ENCODE measurements at regions not wholly inside any gene's neighbourhood (a gene's known extent, or its start where the extent isn't known, plus 50 kb on each side); places are given as distances from the start of the nearest gene placed in this dataset.

DNA sequence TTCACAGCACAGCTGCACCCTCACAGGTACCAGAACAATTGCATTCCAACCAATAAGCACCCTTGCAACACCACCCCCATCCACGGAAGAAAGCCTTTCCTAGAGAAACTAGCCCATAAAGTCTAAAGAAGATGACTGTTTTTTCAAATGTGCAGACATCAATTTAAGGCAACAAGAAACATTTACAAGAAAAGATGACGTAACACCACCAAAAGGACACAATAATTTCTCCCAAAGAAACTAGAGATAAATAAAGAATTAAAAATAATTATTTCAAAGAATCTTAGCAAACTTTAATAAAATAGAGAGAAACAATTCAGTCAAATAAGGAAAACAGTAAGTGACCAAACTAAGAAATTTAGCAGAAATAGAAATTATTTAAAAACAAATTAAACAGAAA is 352.3 kb upstream of the ATXN7L3B start:
- no peak overlapping the region for H3K4me3 ChIP-seq (ENCODE audit: low read depth, low read length)
- DNase-seq (ENCODE audit: low read depth) = no peak
- TF ChIP-seq, protein P1, sequence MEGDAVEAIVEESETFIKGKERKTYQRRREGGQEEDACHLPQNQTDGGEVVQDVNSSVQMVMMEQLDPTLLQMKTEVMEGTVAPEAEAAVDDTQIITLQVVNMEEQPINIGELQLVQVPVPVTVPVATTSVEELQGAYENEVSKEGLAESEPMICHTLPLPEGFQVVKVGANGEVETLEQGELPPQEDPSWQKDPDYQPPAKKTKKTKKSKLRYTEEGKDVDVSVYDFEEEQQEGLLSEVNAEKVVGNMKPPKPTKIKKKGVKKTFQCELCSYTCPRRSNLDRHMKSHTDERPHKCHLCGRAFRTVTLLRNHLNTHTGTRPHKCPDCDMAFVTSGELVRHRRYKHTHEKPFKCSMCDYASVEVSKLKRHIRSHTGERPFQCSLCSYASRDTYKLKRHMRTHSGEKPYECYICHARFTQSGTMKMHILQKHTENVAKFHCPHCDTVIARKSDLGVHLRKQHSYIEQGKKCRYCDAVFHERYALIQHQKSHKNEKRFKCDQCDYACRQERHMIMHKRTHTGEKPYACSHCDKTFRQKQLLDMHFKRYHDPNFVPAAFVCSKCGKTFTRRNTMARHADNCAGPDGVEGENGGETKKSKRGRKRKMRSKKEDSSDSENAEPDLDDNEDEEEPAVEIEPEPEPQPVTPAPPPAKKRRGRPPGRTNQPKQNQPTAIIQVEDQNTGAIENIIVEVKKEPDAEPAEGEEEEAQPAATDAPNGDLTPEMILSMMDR (conservative IDR thresholded peaks at IDR 0.05; ENCODE audit: low read depth, low read length) = no peak

DNA sequence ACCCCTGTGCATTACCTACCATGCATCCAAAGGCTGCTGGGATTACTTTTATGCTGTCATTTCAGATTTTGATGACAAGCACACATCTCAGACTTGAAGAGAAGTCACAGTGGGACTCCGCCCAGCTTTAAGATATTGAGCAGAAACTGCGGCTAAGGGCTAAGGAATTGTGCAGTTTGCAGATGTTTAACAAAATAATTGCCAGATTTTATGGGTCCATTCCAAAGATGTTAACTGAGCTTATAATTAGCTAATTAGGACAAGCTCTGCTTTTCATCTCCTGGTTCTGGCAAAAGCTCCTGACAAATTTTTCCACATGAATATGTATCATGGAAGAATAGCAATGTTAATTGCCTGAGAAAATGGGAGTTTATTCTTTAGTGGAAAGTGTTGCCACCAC is 344.4 kb upstream of the ATXN7L3B start:
- TF ChIP-seq, protein P1 (conservative IDR thresholded peaks at IDR 0.05; ENCODE audit: low read depth, low read length) = no peak
- H3K4me3 ChIP-seq (ENCODE audit: low read depth, low read length) = no peak overlapping the region
- no peak for DNase-seq (ENCODE audit: low read depth)

DNA sequence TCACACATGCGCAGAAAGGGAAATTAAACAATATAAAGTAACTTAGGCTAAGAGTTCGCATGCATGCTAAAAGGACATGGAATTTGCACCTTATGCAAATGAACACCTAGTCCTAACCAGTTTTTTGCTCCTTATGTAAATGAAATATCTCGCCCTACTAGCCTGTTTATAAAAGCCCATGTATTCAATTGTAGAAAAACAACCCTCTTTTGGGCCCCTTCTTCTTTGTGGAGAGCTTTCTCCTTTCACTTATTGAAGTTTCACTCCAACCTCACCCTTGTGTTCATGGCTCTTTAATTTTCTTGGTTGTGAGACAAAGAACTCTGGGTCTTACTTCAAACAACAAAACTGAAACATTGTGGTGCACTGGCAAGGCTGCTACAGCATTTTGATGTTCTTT is 333.4 kb upstream of the ATXN7L3B start:
- no peak for DNase-seq (ENCODE audit: low read depth)
- TF ChIP-seq, protein P1 (conservative IDR thresholded peaks at IDR 0.05; ENCODE audit: low read depth, low read length) = no peak
- no peak overlapping the region for H3K4me3 ChIP-seq (ENCODE audit: low read depth, low read length)

DNA sequence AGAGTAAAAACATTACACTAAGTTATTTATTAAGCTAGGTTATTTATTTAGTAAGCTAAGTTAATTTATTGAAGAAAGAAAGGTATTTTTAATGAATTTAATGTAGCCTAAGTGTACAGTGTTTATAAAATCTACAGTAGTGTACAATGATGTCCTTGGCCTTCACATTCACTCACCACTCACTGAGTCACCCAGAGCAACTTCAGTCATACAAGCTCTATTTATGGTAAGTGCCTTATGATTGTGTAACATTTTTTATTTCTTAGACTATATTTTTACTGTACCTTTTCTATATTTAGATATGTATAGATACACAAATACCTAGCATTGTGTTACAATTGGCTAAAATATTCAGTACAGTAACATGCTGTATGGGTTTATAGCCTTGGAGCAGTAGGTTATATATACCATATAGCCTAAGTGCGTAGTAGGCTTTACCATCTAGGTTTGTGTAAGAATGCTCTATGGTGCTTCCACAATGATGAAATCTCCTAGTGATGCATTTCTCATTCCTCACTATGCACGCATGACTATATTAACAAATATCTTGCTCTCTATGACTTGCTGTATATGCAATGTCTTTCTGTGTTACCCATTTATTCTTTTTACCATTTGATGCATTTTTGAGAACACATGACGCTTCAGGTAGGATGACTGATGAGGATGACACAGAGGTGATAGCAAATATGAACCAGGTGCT is 309.6 kb upstream of the ATXN7L3B start:
- DNase-seq (ENCODE audit: low read depth) = no peak
- TF ChIP-seq, protein P1 (conservative IDR thresholded peaks at IDR 0.05; ENCODE audit: low read depth, low read length) = no peak
- no peak overlapping the region for H3K4me3 ChIP-seq (ENCODE audit: low read depth, low read length)

DNA sequence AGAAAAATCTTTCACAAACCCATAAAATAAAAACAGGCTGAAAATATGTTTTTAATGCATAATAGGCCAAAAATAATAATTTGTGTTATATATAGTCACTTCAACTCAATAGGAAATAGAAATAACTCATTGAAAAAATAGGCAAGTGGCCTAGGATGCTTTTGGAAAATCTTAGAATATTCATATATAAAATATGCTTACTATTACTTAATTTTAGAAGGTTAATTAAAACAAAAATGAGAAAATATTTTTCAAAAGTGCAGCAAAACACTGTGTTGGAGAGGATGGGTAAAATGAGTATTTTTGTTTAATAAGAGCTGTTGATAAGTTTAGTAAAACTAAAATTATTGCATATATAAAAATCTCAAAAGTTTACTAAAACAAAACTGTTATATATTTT is 308.0 kb upstream of the ATXN7L3B start:
- H3K4me3 ChIP-seq (ENCODE audit: low read depth, low read length) = no peak overlapping the region
- DNase-seq (ENCODE audit: low read depth) = no peak
- TF ChIP-seq, protein P1 (conservative IDR thresholded peaks at IDR 0.05; ENCODE audit: low read depth, low read length) = no peak

DNA sequence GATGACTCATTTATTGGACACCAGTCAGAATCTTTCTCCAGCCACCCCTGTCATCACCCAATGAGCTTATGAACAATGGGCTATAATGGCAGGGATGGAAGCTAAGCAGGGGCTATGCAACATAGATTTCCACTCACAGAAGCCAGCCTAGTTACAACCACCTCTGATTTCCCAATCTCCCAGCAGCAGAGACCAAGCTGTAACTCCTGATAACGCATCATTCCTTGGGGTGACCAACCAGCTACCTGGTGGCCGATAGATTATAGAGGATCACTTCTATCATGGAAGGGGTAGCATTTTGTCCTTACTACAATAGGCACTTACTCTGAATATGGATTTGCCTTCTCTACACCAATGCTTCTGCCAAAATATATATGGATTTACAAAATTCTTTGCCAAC is 302.3 kb upstream of the ATXN7L3B start:
- TF ChIP-seq, protein P1 (conservative IDR thresholded peaks at IDR 0.05; ENCODE audit: low read depth, low read length) = no peak
- no peak overlapping the region for H3K4me3 ChIP-seq (ENCODE audit: low read depth, low read length)
- DNase-seq (ENCODE audit: low read depth) = no peak

DNA sequence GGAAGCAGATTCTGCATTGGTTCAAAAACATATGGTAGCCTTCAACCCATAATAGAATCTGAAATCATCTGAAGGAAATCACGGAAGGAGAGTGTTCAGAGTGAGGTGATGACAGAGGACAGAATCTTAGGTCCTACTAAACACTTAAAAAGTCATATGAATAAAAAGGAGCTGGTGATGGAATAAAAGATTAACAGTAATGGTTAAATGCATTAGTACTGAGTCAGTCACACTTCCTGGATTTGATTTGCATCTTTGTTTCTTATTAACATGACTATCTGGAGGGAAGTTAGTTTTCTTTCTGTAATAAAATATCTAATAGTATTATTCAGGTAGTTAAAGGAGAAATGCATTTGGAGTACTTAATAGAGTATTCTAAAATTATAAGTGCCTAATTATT is 296.3 kb upstream of the ATXN7L3B start:
- no peak overlapping the region for H3K4me3 ChIP-seq (ENCODE audit: low read depth, low read length)
- TF ChIP-seq, protein P1 (conservative IDR thresholded peaks at IDR 0.05; ENCODE audit: low read depth, low read length) = no peak
- peak; percentile 27 for DNase-seq (ENCODE audit: low read depth)
